GM18868 (cell line): ENCODE measurements at regions not wholly inside any gene's neighbourhood (a gene's known extent, or its start where the extent isn't known, plus 50 kb on each side); places are given as distances from the start of the nearest gene placed in this dataset.
"Not testable (repeated sequence)": the region's sequence is repeated elsewhere in the genome, so short reads cannot be mapped to it uniquely, and the experiment has no call there.

Experiments used
- ATAC-seq: cut with Tn5 transposase; IDR thresholded peaks from one replicate; pipeline ENCODE4 v1.9.1; 2021; ENCODE audit warnings: mild to moderate bottlenecking, moderate library complexity; ENCODE audit not compliant: unreplicated experiment

GRCh38 chrX:20718592-20719380, 452.1 kb upstream of the RPS6KA3 start:
- ATAC-seq: no peak

- no peak for ATAC-seq
Measured at GRCh38 chrX:20715176-20715575, 448.5 kb upstream of the RPS6KA3 start.

GRCh38 chrX:20712811-20713210, 446.1 kb upstream of the RPS6KA3 start:
- no peak for ATAC-seq

GRCh38 chrX:20711366-20711765, 444.7 kb upstream of the RPS6KA3 start:
- ATAC-seq: no peak

- ATAC-seq: no peak
Measured at GRCh38 chrX:20693078-20693477, 426.4 kb upstream of the RPS6KA3 start.

- ATAC-seq: no peak
Measured at GRCh38 chrX:20686256-20686655, 419.5 kb upstream of the RPS6KA3 start.

- no peak for ATAC-seq
Measured at GRCh38 chrX:20685652-20686051, 418.9 kb upstream of the RPS6KA3 start.

GRCh38 chrX:20681683-20682082, 415.0 kb upstream of the RPS6KA3 start:
- ATAC-seq: no peak

- ATAC-seq: no peak
Measured at GRCh38 chrX:20680998-20681397, 414.3 kb upstream of the RPS6KA3 start.

GRCh38 chrX:20672476-20672875, 405.8 kb upstream of the RPS6KA3 start:
- no peak for ATAC-seq

- ATAC-seq: not testable (repeated sequence)
Measured at GRCh38 chrX:20671746-20672145, 405.0 kb upstream of the RPS6KA3 start.

GRCh38 chrX:20670611-20671010, 403.9 kb upstream of the RPS6KA3 start:
- ATAC-seq: no peak

- peak; percentile 70 for ATAC-seq
Measured at GRCh38 chrX:20668550-20668949, 401.8 kb upstream of the RPS6KA3 start.

GRCh38 chrX:20666331-20666730, 399.6 kb upstream of the RPS6KA3 start:
- ATAC-seq: no peak

- ATAC-seq: no peak
Measured at GRCh38 chrX:20665481-20665880, 398.8 kb upstream of the RPS6KA3 start.

- ATAC-seq: no peak
Measured at GRCh38 chrX:20664774-20665173, 398.1 kb upstream of the RPS6KA3 start.

- no peak for ATAC-seq
Measured at GRCh38 chrX:20664131-20664530, 397.4 kb upstream of the RPS6KA3 start.

GRCh38 chrX:20663336-20663735, 396.6 kb upstream of the RPS6KA3 start:
- ATAC-seq: no peak

GRCh38 chrX:20656721-20657120, 390.0 kb upstream of the RPS6KA3 start:
- no peak for ATAC-seq

GRCh38 chrX:20654596-20655106, 387.9 kb upstream of the RPS6KA3 start:
- no peak for ATAC-seq

- no peak for ATAC-seq
Measured at GRCh38 chrX:20653070-20653469, 386.4 kb upstream of the RPS6KA3 start.

- ATAC-seq: no peak
Measured at GRCh38 chrX:20641954-20642353, 375.2 kb upstream of the RPS6KA3 start.

GRCh38 chrX:20639115-20639514, 372.4 kb upstream of the RPS6KA3 start:
- no peak for ATAC-seq
